Tibial nerve (tissue), 3 donors: ENCODE measurements at regions not wholly inside any gene's neighbourhood (a gene's known extent, or its start where the extent isn't known, plus 50 kb on each side); places are given as distances from the start of the nearest gene placed in this dataset.

Experiments used
- CTCF ChIP-seq, 5 experiments: fragments of 200-600 bp in 3 of 5; fragments of 450-650 bp in 2 of 5; sonication (generic) in 3 of 5; IDR thresholded peaks; one replicate each; pipeline ENCODE4 v1.5.1; 2016 to 2019; ENCODE audit warnings: antibody characterized with exemption in 5 of 5, mild to moderate bottlenecking in 3 of 5, moderate library complexity in 2 of 5
- POLR2A ChIP-seq, 2 donors: fragments of 450-650 bp; IDR thresholded peaks; one replicate each; pipeline ENCODE4 v1.6.1; 2017; ENCODE audit warnings: antibody characterized with exemption in 2 of 2, mild to moderate bottlenecking in 2 of 2, moderate library complexity in 2 of 2

- no peak for TF ChIP-seq CTCF (IDR thresholded peaks at IDR 0.05)
- TF ChIP-seq POLR2A (IDR thresholded peaks at IDR 0.05) = no peak
Measured at GRCh38 chr1:164456272-164456671, 102.7 kb upstream of the PBX1 start.
